ENCODE measurements at regions not wholly inside any gene's neighbourhood (a gene's known extent, or its start where the extent isn't known, plus 50 kb on each side); places are given as distances from the start of the nearest gene placed in this dataset.
"Not testable (repeated sequence)": the region's sequence is repeated elsewhere in the genome, so short reads cannot be mapped to it uniquely, and the experiment has no call there.

DNA sequence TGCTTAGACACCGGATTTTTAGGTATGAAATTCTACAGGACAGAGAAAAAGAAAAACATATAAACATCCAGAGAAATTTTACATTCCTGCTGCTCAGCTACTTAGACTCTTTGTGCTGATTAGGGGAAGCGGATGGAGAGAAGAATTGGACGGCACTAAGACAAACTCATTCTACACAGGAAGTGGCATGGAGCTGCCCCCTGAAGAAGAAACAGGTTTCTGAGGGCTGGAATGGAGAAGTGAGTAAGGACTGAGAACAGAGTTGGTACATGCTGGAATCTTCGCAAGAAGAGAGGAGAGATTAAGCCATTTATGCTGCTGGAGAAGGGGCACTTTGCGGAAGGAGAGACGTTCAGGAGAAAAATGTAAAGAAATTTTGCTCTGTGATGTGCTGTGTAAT, 253.0 kb upstream of the ERBB4 start:
- DNase-seq, result no peak

DNA sequence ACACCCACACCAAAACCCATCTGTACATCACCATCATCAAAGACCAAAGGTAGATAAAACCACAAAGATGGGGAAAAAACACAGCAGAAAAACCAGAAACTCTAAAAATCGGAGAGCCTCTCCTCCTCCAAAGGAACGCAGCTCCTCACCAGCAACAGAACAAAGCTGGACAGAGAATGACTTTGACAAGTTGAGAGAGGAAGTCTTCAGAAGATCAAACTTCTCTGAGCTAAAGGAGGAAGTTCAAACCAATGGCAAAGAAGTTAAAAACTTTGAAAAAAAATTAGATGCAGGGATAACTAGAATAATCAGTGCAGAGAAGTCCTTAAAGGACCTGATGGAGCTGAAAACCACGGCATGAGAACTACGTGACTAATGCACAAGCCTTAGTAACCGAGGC, 247.5 kb upstream of the ERBB4 start:
- not testable (repeated sequence) for DNase-seq

DNA sequence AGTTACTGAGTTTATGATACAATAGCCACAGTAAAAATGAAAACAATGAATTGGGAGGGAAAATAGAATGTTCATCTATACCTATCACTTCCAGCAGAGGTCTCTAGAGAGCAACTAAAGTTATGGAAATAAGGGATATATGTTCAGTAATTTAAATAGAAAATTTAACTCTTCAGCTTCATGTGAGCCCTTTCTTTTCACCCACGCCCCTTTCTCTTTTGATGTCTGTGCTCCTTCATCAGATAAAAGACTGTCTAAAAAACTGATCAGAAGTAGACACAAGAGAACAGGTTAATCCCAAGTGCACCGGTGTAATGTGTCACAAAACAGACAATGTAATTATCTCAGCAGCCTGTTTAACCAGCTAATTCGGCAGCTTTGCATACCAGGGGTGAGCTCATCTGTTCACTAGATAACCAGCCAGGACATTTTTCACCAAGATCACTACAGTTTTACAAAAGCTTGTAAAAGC, 238.5 kb upstream of the ERBB4 start:
- peak in 1 of 58 donors; percentile 15 for DNase-seq

DNA sequence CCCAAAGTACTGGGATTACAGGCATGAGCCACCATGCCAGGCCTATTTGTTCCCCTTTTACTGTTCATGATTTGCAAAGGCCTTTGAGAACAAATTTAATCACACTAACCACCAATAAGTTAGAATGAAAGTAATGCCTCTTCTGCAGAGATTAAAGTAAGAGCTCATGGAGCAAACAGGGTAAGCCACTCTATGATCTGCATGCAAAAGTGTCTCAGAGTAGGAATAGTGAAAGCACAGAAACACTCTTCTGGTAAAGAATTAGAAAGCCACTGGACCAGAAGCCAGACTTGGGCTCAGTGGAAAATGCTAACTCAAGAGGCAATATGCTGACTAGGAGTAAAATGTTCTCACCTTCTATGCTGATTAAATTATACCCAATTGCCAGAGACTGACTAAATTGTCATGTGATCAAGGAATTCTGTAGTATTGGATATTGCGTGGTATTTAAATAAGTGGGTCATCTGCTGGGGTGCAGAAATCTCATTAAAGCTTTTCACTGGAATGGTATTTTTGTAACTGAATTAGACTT, 235.3 kb upstream of the ERBB4 start:
- no peak for DNase-seq

DNA sequence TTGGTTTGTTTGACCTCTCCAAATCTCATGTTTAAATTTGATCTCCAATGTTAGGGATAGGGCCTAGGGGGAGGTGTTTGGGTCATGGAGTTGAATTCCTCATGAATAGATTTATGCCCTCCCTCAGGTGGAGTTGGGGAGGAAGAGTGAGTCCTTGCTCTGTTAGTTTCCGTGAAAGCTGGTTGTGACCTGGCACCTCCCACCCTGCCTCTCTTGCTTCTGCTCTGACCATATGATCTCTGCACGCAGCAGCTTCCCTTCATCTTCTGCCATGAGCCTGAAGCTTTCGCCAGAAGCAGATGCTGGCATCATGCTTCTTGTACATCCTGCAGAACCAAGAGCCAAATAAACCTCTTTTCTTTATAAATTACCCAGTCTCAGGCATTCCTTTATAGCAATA, 231.6 kb upstream of the ERBB4 start:
- DNase-seq, result no peak

DNA sequence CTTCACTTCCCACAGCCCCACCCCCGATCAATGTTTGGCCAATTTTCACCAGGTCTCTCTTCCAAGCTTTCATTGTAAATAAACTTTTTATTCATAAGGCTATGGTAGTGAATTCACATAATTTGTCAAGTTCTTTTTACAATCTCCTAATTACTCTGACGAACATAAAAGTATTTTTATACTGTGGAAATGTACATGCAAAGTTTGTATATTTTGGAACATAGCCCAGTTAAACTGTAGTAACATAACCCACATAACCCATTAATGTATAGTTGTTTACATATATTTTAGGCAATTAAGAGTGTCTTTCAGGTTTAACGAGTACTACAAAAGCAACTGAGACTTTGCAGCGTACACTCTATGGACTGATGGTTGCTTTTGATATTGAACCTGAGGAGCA, 228.3 kb upstream of the ERBB4 start:
- DNase-seq, result no peak

DNA sequence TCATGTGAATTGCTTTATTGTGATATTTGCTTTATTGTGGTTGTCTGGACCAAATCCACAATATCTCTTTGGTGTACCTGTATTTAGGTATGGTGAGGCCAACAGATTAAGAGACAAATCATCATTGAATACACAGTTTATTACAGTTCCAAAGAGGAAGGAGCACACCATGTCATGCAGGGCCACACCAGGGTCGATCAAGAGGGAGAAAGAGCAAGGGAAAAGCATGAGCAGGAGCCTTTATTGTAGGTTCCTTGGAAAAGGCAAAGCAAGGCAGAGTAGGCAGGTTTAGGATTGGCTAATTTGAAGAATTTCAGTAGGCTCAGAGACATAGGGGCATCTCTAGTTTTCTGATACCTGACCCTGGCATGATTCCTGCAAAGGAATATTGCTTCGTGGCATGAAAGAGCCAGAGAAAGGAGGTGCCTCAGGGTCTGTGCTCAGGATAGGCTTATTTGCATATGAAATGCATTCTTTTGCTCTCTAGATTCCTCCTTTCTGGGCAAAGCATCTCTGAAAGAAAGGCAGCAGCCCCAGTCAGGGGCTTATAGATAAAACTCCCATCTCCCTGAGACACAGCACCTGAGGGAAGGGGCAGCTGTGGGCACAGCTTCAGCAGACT, 214.2 kb upstream of the ERBB4 start:
- no peak for DNase-seq

DNA sequence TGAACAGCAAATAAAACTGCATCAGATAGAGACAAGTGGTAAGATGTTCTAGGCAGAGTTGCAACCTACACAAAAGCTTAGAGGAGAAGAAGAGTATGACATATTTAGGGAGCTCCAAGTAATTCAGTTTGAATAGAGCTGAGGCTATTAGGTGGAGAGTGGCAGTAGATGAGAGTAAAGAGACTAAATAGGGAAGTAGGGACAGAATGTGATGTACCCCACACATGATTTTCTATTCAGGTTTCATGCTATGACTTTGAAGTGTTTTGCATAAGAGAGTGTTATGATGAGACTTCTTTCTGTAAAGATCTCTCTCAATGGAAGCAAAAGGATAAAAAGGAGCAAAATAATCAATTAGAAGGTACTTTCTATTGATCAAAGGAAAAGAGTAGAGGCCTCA, 206.8 kb upstream of the ERBB4 start:
- no peak for DNase-seq

DNA sequence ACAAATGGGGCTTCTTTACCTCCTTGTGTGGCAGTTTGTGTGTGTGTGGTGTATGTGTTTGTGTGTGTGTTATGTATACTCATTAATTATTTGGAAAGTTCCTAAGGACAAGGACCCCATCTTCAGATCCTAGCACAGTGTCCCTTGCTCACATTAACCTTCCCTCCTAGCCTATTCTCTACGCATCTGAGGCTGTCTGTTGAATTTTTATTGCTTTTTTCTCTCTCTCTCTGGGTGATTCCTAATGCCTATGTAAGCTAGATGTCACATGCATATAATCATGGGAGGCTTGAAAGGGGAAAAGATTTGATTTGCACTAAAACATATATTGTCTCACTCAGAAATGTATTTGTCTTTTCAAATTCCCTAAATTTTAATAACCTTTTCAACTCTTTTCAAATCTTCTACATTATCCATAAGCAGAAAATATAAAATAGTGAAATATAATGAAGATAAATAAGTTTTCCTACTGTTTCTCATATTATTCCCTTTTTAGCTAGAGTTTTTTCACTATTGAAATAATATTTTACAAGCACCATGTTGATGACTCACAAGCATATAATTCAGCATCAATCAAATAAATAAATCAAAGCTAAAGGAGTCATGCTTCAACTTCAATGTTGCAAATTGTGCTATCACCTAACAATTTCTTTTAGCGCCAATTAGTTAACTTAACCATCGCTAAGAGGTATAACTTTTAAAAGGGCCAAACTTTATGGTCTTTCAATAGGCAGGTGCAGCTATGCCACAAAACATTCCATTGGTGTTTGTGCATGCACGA, 199.0 kb upstream of the ERBB4 start:
- DNase-seq, result no peak

DNA sequence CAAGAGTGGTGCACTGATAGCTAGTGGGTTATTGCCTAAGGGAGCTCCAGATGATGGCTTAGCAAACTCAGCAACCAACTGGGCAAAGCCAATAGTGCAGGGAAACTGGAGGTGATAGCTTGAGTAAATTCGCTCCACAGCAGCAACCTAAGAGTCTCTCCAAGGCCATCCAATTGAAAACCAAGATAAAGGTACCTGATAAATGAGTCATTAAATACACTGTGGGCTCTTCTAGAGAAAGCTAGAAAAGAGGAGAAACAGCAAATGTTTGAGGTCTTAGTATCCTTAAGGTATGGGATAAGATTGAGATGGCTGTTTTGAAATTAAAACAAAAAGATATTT, 197.8 kb upstream of the ERBB4 start:
- no peak for DNase-seq

DNA sequence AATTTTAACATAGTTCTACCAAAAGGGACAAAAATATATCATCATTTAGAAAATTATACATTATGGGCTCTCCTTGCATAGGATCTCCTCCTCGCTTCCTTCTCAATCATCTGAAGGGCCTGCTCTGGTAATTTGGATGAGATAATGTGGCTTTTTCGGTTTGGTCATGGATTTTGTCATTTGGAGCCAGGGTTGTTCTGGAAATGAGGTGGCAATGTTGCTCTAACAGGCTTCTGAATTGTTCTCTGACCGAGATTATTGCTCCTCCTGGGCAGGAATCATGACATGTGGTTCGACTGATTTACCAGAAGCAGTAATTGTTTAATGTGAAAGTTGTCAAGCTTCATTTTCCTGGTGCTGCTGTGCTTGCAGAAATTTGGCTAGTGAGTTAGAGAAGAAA, 194.7 kb upstream of the ERBB4 start:
- peak in 2 of 58 donors; percentile 1 to 29 for DNase-seq

DNA sequence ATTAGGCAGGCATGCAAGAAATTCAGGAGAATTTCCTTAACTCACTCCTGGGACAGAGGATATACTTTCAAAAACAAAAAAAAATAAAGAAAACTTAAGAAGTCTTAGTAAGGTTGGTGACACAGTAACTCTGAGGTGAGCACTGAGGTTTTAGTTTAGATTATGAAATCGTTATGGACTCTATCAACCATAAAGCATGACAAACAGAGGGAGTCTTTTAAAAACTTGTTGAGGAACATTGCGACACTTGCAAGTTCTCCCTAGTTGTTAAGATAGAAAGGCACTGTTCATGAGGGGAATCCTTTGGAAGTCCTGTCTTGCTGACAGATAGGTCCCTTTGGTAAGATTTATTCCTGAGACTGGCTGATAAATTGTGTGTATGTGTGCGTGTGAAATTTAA, 194.3 kb upstream of the ERBB4 start:
- no peak for DNase-seq

DNA sequence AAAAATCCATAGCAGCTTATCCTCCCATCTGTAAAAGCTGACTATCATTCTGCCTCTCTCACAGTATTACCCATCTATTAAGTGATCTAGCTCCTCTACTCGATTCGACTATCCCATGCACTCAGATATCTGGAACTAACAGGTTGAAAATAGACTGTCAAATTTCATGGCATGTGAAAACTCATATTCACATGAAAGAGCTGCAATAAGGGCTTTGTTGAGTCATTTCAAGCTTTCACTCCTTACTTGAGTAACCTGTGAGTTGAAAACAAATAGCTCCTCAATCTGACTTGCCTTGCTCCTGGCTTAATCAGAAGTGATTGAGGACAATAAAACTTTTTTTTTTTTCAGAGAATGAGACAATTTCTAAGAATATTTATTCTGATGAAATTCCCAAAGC, 192.4 kb upstream of the ERBB4 start:
- DNase-seq, result no peak

DNA sequence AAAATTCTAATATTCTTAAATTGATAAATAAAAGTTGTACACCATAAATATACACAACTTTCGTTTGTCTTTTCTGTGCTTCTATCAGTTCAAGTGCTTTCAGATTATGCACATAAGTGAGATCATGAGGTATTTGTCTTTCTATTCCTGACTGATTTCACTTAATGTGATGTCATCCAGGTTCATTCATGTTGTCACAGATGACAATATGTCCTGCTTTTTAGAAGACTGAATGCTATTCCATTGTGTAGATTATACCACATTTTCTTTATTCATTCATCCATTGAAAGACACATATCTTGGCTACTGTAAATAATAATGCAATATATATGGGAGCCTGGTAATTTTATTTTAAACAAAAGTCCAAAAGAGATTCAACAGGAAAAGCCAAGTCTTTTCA, 190.1 kb upstream of the ERBB4 start:
- DNase-seq, result no peak

DNA sequence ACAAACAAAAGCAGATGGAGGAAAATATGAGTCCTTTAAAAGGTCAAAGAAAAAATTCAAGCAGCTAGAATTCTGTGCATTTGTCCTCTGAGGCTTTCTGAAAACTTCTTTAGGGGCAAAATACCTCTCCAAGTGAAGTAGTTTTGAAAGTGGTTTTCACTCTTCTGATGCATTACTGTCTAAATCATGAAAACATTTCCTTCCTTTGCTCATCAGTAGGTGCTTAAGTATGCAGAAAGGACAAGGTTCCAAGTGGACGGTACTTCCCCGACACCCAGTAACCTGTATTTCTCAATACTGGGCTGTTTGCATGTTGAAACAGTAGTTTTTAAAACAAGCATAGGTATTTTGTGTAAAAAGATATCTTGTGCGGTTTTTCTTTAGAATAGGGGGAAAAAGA, 189.1 kb upstream of the ERBB4 start:
- DNase-seq, result no peak

DNA sequence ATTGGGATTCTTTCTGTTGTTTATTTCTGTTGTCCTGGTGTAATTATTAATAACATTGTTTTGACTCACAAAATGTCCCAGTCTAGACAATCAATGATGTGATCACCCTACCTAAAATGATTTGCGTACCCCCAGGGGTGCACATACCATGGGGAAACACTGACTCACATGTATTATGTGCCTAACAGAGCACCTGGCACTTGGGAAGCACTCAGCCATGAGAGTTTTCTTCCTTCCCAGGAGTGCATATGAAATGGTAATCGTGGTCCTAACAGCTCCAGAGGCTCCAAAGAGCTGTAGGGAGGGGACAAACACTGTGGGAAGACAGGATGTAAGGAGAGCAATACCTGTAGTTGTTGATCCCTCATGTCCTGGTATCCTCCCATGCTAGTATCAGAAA, 187.8 kb upstream of the ERBB4 start:
- DNase-seq, result no peak

DNA sequence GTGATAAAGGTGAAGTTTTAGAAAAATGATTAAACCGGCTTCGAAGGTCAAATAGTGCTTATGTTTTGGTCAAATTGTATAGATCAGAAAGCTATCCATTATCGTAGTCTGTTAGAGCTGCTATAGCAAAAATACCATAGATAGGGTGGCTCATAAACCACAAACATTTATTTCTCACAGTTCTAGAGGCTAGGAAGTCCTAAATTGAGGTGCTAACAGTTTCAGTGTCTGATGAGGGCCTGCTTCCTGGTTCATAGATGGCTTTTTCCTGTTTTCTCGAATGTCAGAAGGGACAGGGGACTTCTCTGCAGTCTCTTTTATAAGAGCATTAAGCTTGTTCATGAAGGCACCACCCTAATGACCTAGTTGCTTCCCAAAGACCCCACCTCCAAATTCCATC, 186.6 kb upstream of the ERBB4 start:
- no peak for DNase-seq

DNA sequence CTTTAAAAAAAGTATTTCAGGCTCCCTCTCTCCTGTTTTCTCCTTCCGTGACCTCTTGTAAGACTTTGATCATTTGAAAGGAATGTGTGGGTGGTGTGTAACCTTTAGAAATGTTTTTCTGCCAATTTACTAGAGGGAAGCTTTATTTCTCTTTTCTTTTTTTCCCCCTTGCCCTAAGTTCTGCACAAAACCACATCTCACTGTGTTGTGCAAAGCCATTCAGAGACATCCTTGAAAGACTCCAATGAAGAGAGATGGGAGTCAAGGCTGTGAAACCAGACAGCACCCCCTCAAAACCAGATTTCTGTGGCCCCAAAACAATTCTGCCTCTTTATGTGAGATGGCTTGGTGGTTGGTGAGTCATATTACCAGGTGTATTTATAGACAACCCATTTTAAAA, 184.6 kb upstream of the ERBB4 start:
- no peak for DNase-seq

DNA sequence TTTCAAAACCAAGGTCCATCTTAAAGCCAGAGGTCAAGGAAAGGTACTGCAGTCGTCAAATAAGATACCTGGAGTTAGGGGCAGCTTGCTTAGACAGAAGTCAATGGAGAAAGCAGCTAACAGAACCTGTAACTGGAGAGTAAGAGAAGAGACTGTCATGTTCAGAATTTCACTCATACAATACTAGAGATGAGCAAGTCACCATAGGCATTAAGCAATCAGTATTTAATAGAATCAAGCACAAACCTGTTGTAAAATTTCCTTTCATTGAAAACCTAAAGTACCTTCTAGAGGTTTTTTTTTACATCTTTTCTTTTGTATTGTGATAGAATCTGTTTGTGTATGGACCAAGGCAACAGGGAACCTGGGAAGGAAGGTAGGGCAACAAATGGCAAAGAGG, 183.4 kb upstream of the ERBB4 start:
- no peak for DNase-seq

DNA sequence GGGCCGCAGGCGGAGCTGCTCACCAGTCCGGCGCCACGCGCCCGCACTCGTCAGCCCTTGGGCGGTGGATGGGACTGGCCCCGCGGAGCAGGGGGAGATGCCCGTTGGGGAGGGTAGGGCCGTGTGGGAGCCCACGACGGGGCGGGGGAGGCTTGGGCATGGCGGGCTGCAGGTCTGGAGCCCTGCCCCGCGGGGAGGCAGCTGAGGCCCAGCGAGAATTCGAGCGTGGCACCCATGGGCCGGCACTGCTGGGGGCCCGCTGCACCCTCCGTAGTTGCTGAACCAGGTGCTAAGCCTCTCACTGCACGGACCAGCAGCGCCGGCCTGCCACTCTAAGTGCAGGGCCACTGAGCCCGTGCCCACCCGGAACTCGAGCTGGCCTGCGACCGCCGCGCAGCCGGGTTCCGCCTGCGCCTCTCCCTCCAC, 182.4 kb upstream of the ERBB4 start:
- DNase-seq, result peak in 1 of 58 donors; percentile 1

DNA sequence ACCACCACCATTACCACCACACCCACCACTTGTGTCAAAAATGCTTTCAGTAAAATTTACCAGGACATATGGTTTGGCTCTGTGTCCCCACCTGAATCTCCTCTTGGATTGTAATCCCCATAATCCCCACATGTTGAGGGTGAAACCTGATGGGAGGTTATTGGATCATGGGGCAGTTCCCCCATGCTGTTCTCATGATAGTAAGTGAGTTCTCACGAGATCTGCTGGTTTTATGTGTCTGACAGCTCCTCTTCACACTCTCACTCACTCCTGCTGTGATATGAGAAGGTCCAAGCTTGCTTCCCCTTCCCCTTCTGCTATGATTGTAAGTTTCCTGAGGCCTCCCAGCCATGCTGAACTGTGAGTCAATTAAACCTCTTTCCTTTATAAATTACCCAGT, 176.8 kb upstream of the ERBB4 start:
- not testable (repeated sequence) for DNase-seq

DNA sequence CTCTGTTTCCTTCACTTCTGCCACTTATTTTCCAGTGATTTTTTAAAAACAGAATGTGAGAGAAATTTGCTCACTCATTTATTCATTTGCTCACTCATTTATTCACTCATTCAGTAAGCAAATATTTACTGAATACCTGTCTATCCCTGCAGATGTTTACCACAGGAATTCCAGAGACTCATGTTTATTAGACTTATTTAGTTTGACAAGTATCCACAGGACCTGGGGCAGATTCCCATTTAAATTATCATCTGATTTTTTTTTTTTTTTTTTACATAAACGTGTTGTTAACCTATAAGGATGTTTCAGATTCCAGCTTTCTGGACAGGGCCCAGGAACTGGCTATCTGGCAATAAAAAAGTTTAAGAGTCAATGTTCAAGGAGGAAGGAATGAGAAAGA, 175.1 kb upstream of the ERBB4 start:
- no peak for DNase-seq

DNA sequence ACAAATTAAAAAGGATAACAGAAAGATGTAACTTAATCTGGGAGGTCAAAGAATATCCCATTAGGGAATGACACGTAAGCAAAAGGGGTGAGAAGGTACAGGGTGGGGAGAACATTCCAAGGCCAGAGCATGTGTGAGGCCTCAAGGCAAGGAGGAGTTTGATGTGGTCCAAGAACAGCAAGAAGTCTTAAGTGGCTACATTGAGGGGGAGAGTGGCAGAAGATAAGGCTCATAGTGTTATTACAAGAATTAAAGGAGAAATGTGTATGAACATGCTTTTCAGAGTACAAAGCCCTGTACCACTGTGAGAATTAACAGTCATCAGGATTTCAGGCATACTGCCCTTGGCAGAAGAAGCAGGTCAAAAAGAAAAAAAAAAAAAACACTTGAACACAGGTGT, 174.4 kb upstream of the ERBB4 start:
- DNase-seq, result no peak

All from anterior cingulate cortex (tissue), 58 donors.